ENCODE measurements at regions not wholly inside any gene's neighbourhood (a gene's known extent, or its start where the extent isn't known, plus 50 kb on each side); places are given as distances from the start of the nearest gene placed in this dataset.

GRCh38 chr12:83823386-83824045 lies 1089.1 kb downstream of the SLC6A15 start:
- no peak overlapping the region for H3K27ac ChIP-seq
- TF ChIP-seq CTCF (conservative IDR thresholded peaks at IDR 0.05) = peak; percentile 73
- no peak for TF ChIP-seq ZFX (IDR thresholded peaks at IDR 0.05)

- TF ChIP-seq ZFX (IDR thresholded peaks at IDR 0.05) = no peak
- no peak for TF ChIP-seq CTCF (conservative IDR thresholded peaks at IDR 0.05)
- no peak overlapping the region for H3K27ac ChIP-seq
Observed at GRCh38 chr12:83821967-83822366, 1090.6 kb downstream of the SLC6A15 start.

- TF ChIP-seq ZFX (IDR thresholded peaks at IDR 0.05) (no peak), CTCF (conservative IDR thresholded peaks at IDR 0.05) (no peak)
- H3K27ac ChIP-seq = no peak overlapping the region
Observed at GRCh38 chr12:83818881-83819280, 1093.7 kb downstream of the SLC6A15 start.

GRCh38 chr12:83817730-83818129 lies 1094.9 kb downstream of the SLC6A15 start:
- H3K27ac ChIP-seq = no peak overlapping the region
- no peak for TF ChIP-seq CTCF (conservative IDR thresholded peaks at IDR 0.05)
- TF ChIP-seq ZFX (IDR thresholded peaks at IDR 0.05) = no peak

- no peak for TF ChIP-seq CTCF (conservative IDR thresholded peaks at IDR 0.05)
- no peak for TF ChIP-seq ZFX (IDR thresholded peaks at IDR 0.05)
- no peak overlapping the region for H3K27ac ChIP-seq
Observed at GRCh38 chr12:83808591-83808990, 1104.0 kb downstream of the SLC6A15 start.

GRCh38 chr12:83807871-83808270 lies 1104.7 kb downstream of the SLC6A15 start:
- TF ChIP-seq ZFX (IDR thresholded peaks at IDR 0.05) (no peak), CTCF (conservative IDR thresholded peaks at IDR 0.05) (no peak)

GRCh38 chr12:83805873-83806272 lies 1106.7 kb downstream of the SLC6A15 start:
- no peak overlapping the region for H3K27ac ChIP-seq
- TF ChIP-seq CTCF (conservative IDR thresholded peaks at IDR 0.05) (no peak), ZFX (IDR thresholded peaks at IDR 0.05) (no peak)

More at GRCh38 chr12:83807871-83808270, 1104.7 kb downstream of the SLC6A15 start:
- H3K27ac ChIP-seq = no peak overlapping the region
